Thoracic aorta (tissue), 2 donors: ENCODE measurements at regions not wholly inside any gene's neighbourhood (a gene's known extent, or its start where the extent isn't known, plus 50 kb on each side); places are given as distances from the start of the nearest gene placed in this dataset.

ENCODE experiments used
- ATAC-seq: fragments of 150-250 bp; one replicate; pipeline ENCODE4 v1.8.0; 2017; ENCODE audit warnings: low read depth; ENCODE audit not compliant: insufficient number of reproducible peaks, low FRiP score
- DNase-seq: peaks from one replicate; pipeline ENCODE4 v3.0.0-alpha.2; 2020; ENCODE audit warnings: low spot score
- H3K27ac ChIP-seq, 2 donors: fragments of 200-600 bp; sonication (generic); 1 replicate in 1 of 2; 2 replicates in 1 of 2; pipeline ENCODE4 v1.5.1; 2016; ENCODE audit warnings: mild to moderate bottlenecking in 2 of 2, moderate library complexity in 2 of 2
- H3K27me3 ChIP-seq: fragments of 200-600 bp; sonication (generic); replicated peaks from 2 replicates; pipeline ENCODE4 v1.6.0; 2016; ENCODE audit warnings: mild to moderate bottlenecking; ENCODE audit not compliant: insufficient read depth
- H3K36me3 ChIP-seq: fragments of 200-600 bp; sonication (generic); one replicate; pipeline ENCODE4 v1.5.1; 2016
- H3K4me1 ChIP-seq, 2 donors: fragments of 200-600 bp; sonication (generic); 1 replicate in 1 of 2; 2 replicates in 1 of 2; pipeline versions ENCODE4 v1.5.1 to v1.6.0; 2016; ENCODE audit warnings: low read depth in 2 of 2, mild to moderate bottlenecking in 1 of 2; ENCODE audit not compliant: control insufficient read depth in 1 of 2
- H3K4me3 ChIP-seq: fragments of 200-600 bp; sonication (generic); 2 replicates; pipeline ENCODE4 v1.5.1; 2016; ENCODE audit warnings: mild to moderate bottlenecking
- H3K9me3 ChIP-seq: fragments of 200-600 bp; sonication (generic); 2 replicates; pipeline ENCODE4 v1.5.1; 2016
- CTCF ChIP-seq: fragments of 200-600 bp; sonication (generic); IDR thresholded peaks from one replicate; pipeline ENCODE4 v1.5.1; 2019; ENCODE audit warnings: antibody characterized with exemption

GRCh38 chr6:9810286-9810685 is 604.6 kb downstream of the TFAP2A start:
- DNase-seq, result no peak
- no peaks in the 10 kb centered on the region for H3K27me3 ChIP-seq
- no peak overlapping the region for H3K27ac ChIP-seq
- H3K4me1 ChIP-seq, result no peaks in the 10 kb centered on the region
- H3K36me3 ChIP-seq, result no peaks in the 10 kb centered on the region
- ATAC-seq, result no peak
- no peak for TF ChIP-seq CTCF
- no peaks in the 10 kb centered on the region for H3K9me3 ChIP-seq
- no peak overlapping the region for H3K4me3 ChIP-seq

- DNase-seq, result no peak
- no peaks in the 10 kb centered on the region for H3K4me1 ChIP-seq
- no peak for TF ChIP-seq CTCF
Observed at GRCh38 chr6:9806195-9806594, 608.7 kb downstream of the TFAP2A start.

GRCh38 chr6:9801249-9801754 is 613.6 kb downstream of the TFAP2A start:
- Histone ChIP-seq H3K9me3 (no peaks in the 10 kb centered on the region), H3K27me3 (no peaks in the 10 kb centered on the region), H3K4me3 (no peak overlapping the region), H3K27ac (no peak overlapping the region), H3K4me1 (no peaks in the 10 kb centered on the region), H3K36me3 (no peaks in the 10 kb centered on the region)
- DNase-seq, result no peak
- TF ChIP-seq CTCF, result no peak
- no peak for ATAC-seq

More at GRCh38 chr6:9806195-9806594, 608.7 kb downstream of the TFAP2A start:
- H3K27me3 ChIP-seq, result no peaks in the 10 kb centered on the region
- H3K4me3 ChIP-seq, result no peak overlapping the region
- no peak for ATAC-seq
- H3K9me3 ChIP-seq, result no peaks in the 10 kb centered on the region
- no peaks in the 10 kb centered on the region for H3K36me3 ChIP-seq
- no peak overlapping the region for H3K27ac ChIP-seq

GRCh38 chr6:9799582-9799981 is 615.3 kb downstream of the TFAP2A start:
- DNase-seq, result no peak
- TF ChIP-seq CTCF, result no peak
- Histone ChIP-seq H3K9me3 (no peaks in the 10 kb centered on the region), H3K36me3 (no peaks in the 10 kb centered on the region), H3K4me3 (no peak overlapping the region), H3K4me1 (no peaks in the 10 kb centered on the region), H3K27me3 (no peaks in the 10 kb centered on the region), H3K27ac (no peak overlapping the region)
- no peak for ATAC-seq

GRCh38 chr6:9796827-9797226 is 618.0 kb downstream of the TFAP2A start:
- Histone ChIP-seq H3K4me1 (no peaks in the 10 kb centered on the region), H3K27me3 (no peaks in the 10 kb centered on the region), H3K36me3 (no peaks in the 10 kb centered on the region), H3K9me3 (no peaks in the 10 kb centered on the region), H3K4me3 (no peak overlapping the region), H3K27ac (no peak overlapping the region)
- ATAC-seq (no peak), DNase-seq (no peak)
- TF ChIP-seq CTCF, result no peak
